NCI-H748 treated with DMSO at 0.1 percent for 48 hours (cell line): ENCODE measurements at regions not wholly inside any gene's neighbourhood (a gene's known extent, or its start where the extent isn't known, plus 50 kb on each side); places are given as distances from the start of the nearest gene placed in this dataset.

Experiments
- DNase-seq: peaks from one replicate; lab custom pipeline; 2025; lab: John Stamatoyannopoulos, UW

GRCh38 chr3:102156426-102156825 is 278.4 kb upstream of the ZPLD1 start:
- DNase-seq: no peak

- DNase-seq: no peak
Measured at GRCh38 chr3:102158080-102158740, 276.6 kb upstream of the ZPLD1 start.

GRCh38 chr3:102159810-102160451 is 274.9 kb upstream of the ZPLD1 start:
- DNase-seq: no peak

GRCh38 chr3:102161384-102162006 is 273.3 kb upstream of the ZPLD1 start:
- DNase-seq: no peak

GRCh38 chr3:102162251-102162650 is 272.6 kb upstream of the ZPLD1 start:
- DNase-seq: no peak

GRCh38 chr3:102163039-102163817 is 271.6 kb upstream of the ZPLD1 start:
- peak; percentile 4 for DNase-seq

- no peak for DNase-seq
Measured at GRCh38 chr3:102163818-102164154, 271.0 kb upstream of the ZPLD1 start.

GRCh38 chr3:102165367-102165766 is 269.4 kb upstream of the ZPLD1 start:
- no peak for DNase-seq

GRCh38 chr3:102169915-102170479 is 264.8 kb upstream of the ZPLD1 start:
- no peak for DNase-seq

GRCh38 chr3:102170545-102170944 is 264.3 kb upstream of the ZPLD1 start:
- no peak for DNase-seq

- DNase-seq: no peak
Measured at GRCh38 chr3:102174312-102174712, 260.5 kb upstream of the ZPLD1 start.

- no peak for DNase-seq
Measured at GRCh38 chr3:102174832-102175374, 259.9 kb upstream of the ZPLD1 start.

GRCh38 chr3:102176333-102177050 is 258.3 kb upstream of the ZPLD1 start:
- no peak for DNase-seq

- no peak for DNase-seq
Measured at GRCh38 chr3:102177075-102177755, 257.6 kb upstream of the ZPLD1 start.

GRCh38 chr3:102178817-102179216 is 256.0 kb upstream of the ZPLD1 start:
- no peak for DNase-seq

GRCh38 chr3:102179326-102180177 is 255.3 kb upstream of the ZPLD1 start:
- DNase-seq: no peak

- no peak for DNase-seq
Measured at GRCh38 chr3:102180280-102180931, 254.4 kb upstream of the ZPLD1 start.

- no peak for DNase-seq
Measured at GRCh38 chr3:102181175-102181920, 253.5 kb upstream of the ZPLD1 start.

GRCh38 chr3:102182162-102182561 is 252.7 kb upstream of the ZPLD1 start:
- DNase-seq: no peak
